22Rv1 (cell line): ENCODE measurements at regions not wholly inside any gene's neighbourhood (a gene's known extent, or its start where the extent isn't known, plus 50 kb on each side); places are given as distances from the start of the nearest gene placed in this dataset.

ENCODE experiments used
- CTCF ChIP-seq: fragments of 450-650 bp; IDR thresholded peaks from 2 replicates; pipeline ENCODE4 v1.5.1; 2017; ENCODE audit warnings: mild to moderate bottlenecking
- ZFX ChIP-seq: fragments of 450-650 bp; IDR thresholded peaks from 2 replicates; pipeline ENCODE4 v1.6.1; 2017; ENCODE audit warnings: antibody characterized with exemption, borderline replicate concordance

- TF ChIP-seq CTCF (no peak), ZFX (no peak)
Observed at GRCh38 chr13:103255587-103256301, 189.5 kb upstream of the SLC10A2 start.
